Ramos (cell line): ENCODE measurements at regions not wholly inside any gene's neighbourhood (a gene's known extent, or its start where the extent isn't known, plus 50 kb on each side); places are given as distances from the start of the nearest gene placed in this dataset.
"Not testable (repeated sequence)": the region's sequence is repeated elsewhere in the genome, so short reads cannot be mapped to it uniquely, and the experiment has no call there.

ENCODE experiments used
- in situ Hi-C: fragments of 300-500 bp; cut with MboI; formaldehyde crosslinking; loops from one replicate; pipeline ENCODE4 v1.14.3; 2022; ENCODE audit warnings: low sequenced_read_pairs; ENCODE audit not compliant: unreplicated experiment

DNA sequence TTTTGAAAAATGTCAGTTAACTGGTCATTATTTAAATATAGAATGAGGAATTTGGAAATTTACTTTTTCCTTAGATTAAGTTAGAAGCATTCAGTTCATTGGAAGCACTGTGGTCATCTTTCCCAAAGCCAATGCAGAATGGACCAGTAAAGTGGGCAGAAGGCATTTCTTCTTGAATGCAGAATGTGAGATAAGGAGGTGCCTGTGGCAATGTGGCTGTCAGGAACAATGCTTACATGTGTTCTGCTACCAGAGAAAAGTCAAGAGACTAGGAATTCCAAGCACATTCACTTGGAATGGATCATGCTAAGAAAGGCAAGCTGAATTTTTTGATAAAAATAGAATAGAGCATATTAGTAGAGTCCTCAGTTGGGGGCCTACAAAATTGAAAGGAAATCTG lies 295.0 kb upstream of the KCNH7 start:
- in situ Hi-C loops: no loop called here

DNA sequence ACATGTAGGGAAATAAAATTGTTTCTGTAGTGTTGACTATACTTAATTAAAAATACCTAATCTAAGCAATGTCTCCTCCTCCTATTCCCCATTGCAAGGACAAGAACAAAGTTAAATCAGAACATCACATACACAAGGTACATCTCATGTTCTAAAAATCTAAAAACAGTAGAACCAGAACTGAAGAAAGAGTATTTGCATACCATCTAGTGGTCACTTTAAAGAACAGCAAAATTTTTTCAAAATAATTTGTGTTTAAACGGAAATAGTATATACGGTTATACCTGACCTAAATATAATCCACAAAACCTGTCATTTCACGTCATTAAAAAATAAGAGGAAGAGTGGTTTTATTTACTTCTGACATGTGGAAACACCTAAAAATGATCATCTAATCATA lies 294.3 kb upstream of the KCNH7 start:
- in situ Hi-C loops: no loop called here

- in situ Hi-C loops: not testable (repeated sequence)
These were observed 293.6 kb upstream of the KCNH7 start for GRCh38 chr2:163132207-163132606.

GRCh38 chr2:163123526-163123925 lies 285.0 kb upstream of the KCNH7 start:
- in situ Hi-C loops: no loop called here

DNA sequence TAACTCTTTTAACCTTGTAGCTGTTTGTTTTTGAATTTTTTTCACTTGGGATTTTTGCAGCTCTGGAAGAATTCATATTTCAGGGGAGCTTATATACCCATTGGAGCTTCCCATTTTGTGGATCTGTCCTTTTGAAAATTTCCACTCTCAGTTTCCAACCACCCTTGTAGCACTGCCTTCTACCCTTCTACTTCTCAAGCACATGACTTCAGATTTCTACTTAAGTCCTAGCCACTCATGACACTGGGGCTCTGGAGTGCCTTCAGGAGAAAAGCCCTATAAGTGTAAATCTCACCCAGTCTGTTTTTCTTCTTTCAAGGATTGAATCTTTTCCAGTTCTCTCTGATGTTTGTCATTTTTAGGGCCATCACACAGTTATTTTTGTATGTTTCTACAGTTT lies 283.7 kb upstream of the KCNH7 start:
- in situ Hi-C loops: no loop called here

- in situ Hi-C loops: no loop called here
These were observed 282.9 kb upstream of the KCNH7 start for GRCh38 chr2:163121483-163121882.

DNA sequence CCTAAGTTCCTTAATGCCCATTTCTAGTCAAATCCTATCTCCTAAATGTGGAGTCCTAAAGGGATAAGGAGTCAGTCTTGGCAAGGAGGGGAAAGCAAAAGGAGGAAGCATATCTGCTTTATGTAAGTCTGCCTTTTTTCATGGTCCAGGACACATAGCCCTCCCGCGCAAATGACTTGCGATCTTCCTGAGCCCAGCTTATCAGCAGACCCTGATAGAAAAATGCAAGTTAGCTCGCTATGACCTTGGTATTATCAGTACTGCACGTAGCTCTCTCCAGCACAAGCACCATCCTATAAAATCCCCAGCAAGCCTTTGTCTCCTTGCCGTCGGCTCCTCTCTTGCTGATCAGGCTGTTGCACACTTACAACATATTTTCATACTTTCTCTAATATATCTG lies 281.4 kb upstream of the KCNH7 start:
- in situ Hi-C loops: no loop called here

DNA sequence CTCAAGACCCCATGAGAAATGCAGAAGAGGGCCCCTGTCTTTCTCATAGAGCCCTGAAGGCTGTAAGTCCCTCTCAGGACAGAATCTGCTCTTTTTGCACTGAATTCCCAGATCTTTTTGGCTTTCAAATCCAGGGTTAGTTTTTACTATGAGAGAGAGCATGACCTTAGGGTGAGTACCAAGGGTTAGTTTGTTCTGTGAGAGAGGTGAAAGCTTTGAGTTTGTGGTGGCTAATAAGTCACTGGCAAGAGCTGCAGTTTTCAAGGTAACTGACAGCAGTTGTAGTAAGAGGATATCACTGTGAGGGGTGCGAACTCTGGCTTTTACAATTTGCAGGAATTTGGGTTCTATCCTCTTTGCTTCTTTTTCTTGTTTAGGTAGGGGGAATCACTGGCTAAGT lies 248.4 kb upstream of the KCNH7 start:
- in situ Hi-C loops: no loop called here

DNA sequence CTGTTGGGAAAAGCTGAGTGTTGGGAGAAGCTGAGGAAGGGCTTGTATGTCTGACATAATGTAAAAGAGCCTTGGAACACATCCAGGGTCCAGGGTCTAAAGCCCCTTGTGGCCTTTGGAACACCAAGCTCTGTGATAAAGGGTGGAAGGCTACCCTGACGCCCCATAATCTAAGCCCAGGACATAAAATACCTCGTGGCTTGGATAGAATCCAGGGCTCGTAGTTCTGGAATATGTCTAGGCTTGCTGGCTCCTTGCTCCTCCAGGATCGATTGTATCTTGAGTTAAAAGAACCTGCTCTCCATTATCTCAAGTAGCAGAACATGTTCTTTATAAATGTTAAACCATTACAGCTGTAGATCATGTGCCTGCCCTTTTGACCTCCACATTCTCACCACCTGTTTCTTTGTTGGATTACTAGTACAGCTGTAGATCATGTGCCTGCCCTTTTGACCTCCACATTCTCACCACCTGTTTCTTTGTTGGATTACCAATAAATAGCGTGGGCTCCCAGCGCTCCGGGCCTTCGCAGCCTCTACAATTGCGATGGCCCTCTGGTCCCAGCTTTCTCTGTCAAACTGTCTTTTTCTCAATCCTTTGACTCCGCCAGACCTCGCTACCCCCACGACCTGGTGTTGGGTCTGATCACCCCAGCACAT lies 246.9 kb upstream of the KCNH7 start:
- in situ Hi-C loops: not testable (repeated sequence)

- in situ Hi-C loops: no loop called here
These were observed 243.2 kb upstream of the KCNH7 start for GRCh38 chr2:163081754-163082153.

- in situ Hi-C loops: no loop called here
These were observed 238.7 kb upstream of the KCNH7 start for GRCh38 chr2:163077241-163077640.

- in situ Hi-C loops: no loop called here
These were observed 227.5 kb upstream of the KCNH7 start for GRCh38 chr2:163066085-163066484.

DNA sequence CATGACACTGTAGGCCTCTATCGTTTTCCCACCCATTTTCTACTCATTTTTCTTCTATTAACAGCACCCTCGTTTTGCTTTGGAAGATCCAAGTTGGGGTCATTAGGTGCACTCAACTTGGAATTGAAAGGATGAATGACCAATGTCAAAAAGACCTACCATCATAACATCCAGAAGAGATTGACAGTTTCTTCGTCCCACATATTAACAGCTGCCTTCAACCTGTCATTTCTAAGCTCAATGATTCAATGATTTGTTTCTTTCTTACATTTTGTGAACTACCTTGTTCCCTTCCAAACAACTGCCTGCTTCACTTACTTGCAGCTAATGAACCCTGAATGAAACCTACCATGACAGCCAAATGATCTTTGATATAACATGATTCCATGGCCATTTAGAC lies 224.0 kb upstream of the KCNH7 start:
- in situ Hi-C loops: no loop called here

GRCh38 chr2:163046615-163047014 lies 208.0 kb upstream of the KCNH7 start:
- in situ Hi-C loops: no loop called here

DNA sequence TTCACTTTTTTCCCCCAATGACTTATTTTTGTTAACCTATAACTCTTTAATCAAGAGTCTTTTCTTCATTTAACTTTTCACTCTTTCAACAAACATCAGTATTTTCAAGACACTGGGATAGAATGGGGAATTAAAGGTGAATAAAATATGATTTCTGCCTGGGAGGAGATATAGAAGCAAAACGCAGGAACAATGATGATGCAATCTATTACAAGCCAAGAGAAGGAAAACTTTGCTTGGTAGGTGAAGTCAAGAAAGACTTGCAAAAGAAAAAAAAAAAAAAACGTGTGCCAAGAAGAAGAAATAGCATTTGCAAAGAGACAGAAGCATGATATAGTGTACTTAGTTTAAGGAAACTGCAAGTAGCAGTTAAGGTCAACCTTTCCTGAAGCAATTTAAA lies 207.3 kb upstream of the KCNH7 start:
- in situ Hi-C loops: no loop called here

DNA sequence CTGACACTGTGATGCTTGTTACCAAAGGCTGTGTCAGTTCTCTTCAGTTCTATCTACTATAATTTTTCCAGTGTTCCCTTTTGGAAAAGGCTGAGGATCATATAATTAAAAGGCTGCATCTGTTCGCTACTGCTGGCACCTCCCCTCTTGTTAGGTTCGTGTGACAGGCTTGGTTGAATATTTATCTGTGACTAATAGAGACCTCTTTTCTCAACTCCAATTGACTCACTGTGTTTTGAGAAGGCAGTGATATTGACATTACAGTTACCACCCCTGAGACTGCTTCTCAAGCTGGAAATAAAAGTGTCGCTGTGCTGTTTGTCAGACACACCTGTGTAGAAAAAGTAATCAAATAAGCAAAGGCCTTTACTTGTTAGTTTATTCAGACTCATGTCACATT lies 205.5 kb upstream of the KCNH7 start:
- in situ Hi-C loops: no loop called here

DNA sequence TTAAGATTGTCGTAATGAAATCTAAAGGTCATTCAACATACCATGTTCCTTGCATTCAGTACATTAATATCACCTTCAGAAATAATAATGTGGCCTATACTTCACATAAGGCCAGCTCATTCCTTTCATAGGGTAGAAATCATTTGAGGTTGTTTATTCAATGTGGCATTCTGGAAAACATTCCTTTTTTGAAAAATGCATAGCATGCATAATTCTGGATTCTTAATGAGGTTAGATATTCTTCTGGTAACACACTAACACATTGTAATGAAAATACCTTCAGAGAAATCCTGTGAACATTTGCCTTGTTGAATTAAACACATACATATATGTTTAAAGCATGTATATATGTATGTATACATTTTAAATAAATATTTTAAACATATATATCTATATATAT lies 204.6 kb upstream of the KCNH7 start:
- in situ Hi-C loops: no loop called here

- in situ Hi-C loops: no loop called here
These were observed 200.7 kb upstream of the KCNH7 start for GRCh38 chr2:163039266-163039665.

GRCh38 chr2:163028807-163029206 lies 190.2 kb upstream of the KCNH7 start:
- in situ Hi-C loops: no loop called here

- in situ Hi-C loops: not testable (repeated sequence)
These were observed 187.7 kb upstream of the KCNH7 start for GRCh38 chr2:163026136-163026775.

DNA sequence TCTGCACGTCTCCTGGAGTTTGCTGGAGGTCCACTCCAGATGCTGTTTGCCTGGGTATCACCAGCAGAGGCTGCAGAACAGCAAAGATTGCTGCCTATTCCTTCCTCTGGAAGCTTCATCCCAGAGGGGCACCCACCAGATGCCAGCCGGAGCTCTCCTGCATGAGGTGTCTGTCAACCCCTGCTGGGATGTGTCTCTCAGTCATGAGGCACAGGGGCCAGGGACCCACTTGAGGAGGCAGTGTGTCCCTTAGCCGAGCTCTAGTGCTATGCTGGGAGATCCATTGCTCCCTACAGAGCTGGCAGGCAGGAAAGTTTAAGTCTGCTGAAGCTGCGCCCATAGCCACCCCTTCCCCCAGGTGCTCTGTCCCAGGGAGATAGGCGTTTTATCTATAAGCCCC lies 178.3 kb upstream of the KCNH7 start:
- in situ Hi-C loops: not testable (repeated sequence)

- in situ Hi-C loops: no loop called here
These were observed 172.4 kb upstream of the KCNH7 start for GRCh38 chr2:163011000-163011399.
